B cell (primary cell): ENCODE measurements at regions not wholly inside any gene's neighbourhood (a gene's known extent, or its start where the extent isn't known, plus 50 kb on each side); places are given as distances from the start of the nearest gene placed in this dataset.

Experiments
- ATAC-seq: fragments of 200-7000 bp; cut with Tn5 transposase; one replicate; pipeline ENCODE4 v1.10.0; 2021; ENCODE audit warnings: low read depth, mild to moderate bottlenecking, moderate number of reproducible peaks, moderate library complexity
- CTCF ChIA-PET: fragments of 350-600 bp; sonication (Branson Sonifier 250); formaldehyde crosslinking; loops from one replicate; lab custom pipeline; 2021; ENCODE audit warnings: antibody characterized with exemption, inconsistent platforms; lab: Charles Lee
- POLR2A ChIA-PET: fragments of 350-600 bp; sonication (Branson Sonifier 250); formaldehyde crosslinking; loops from one replicate; lab custom pipeline; 2021; ENCODE audit warnings: antibody characterized with exemption; lab: Charles Lee
- DNase-seq: peaks from one replicate; pipeline ENCODE4 v3.0.0; 2013
- H2AFZ ChIP-seq: 2 replicates; pipeline ENCODE4 v1.6.1; 2012; ENCODE audit warnings: mild to moderate bottlenecking, low read depth, low read length; ENCODE audit not compliant: insufficient read depth, poor library complexity, severe bottlenecking
- H3K27ac ChIP-seq, 2 donors: 1 replicate in 1 of 2; 2 replicates in 1 of 2; pipeline ENCODE4 v1.5.1; 2012 to 2013; ENCODE audit warnings: low read length in 2 of 2, mild to moderate bottlenecking in 2 of 2, moderate library complexity in 1 of 2
- H3K27me3 ChIP-seq, 4 experiments: fragments of 200-600 bp in 1 of 4; sonication (generic) in 1 of 4; replicated peaks in 1 of 4; 1 replicate in 2 of 4; 2 replicates in 2 of 4; pipeline versions ENCODE4 v1.6.1 to v1.7.0; 2013 to 2016; ENCODE audit warnings: low read length in 3 of 4, mild to moderate bottlenecking in 2 of 4, mixed read lengths in 1 of 4, moderate library complexity in 1 of 4; ENCODE audit not compliant: insufficient read depth in 4 of 4, control insufficient read depth in 3 of 4; ENCODE audit errors: control extremely low read depth in 1 of 4
- H3K36me3 ChIP-seq, 2 experiments: replicated peaks in 1 of 2; 1 replicate in 1 of 2; 2 replicates in 1 of 2; pipeline versions ENCODE4 v1.6.1 to v1.7.1; 2013; ENCODE audit warnings: low read length in 1 of 2; ENCODE audit not compliant: insufficient read depth in 2 of 2, control insufficient read depth in 1 of 2; ENCODE audit errors: control extremely low read depth in 1 of 2, extremely low read depth in 1 of 2
- H3K4me1 ChIP-seq, 2 donors: fragments of 200-600 bp in 1 of 2; sonication (generic) in 1 of 2; 1 replicate in 1 of 2; 2 replicates in 1 of 2; pipeline versions ENCODE4 v1.5.1 to v1.6.1; 2013 to 2017; ENCODE audit warnings: low read length in 2 of 2; ENCODE audit not compliant: control insufficient read depth in 2 of 2, insufficient read depth in 2 of 2
- H3K4me2 ChIP-seq: replicated peaks from 2 replicates; pipeline ENCODE3; 2012; ENCODE audit warnings: mild to moderate bottlenecking, low read depth, low read length; ENCODE audit not compliant: poor library complexity, severe bottlenecking
- H3K4me3 ChIP-seq, 5 experiments: fragments of 200-600 bp in 1 of 5; sonication (generic) in 1 of 5; 1 replicate in 3 of 5; 2 replicates in 2 of 5; pipeline versions ENCODE4 v1.5.1 to v1.7.0; 2011 to 2016; ENCODE audit warnings: low read length in 4 of 5, mild to moderate bottlenecking in 4 of 5, low read depth in 2 of 5, control low read depth in 1 of 5, moderate library complexity in 1 of 5; ENCODE audit not compliant: insufficient read depth in 1 of 5; ENCODE audit errors: control extremely low read depth in 1 of 5, extremely low read depth in 1 of 5
- H3K79me2 ChIP-seq: fragments of 200-600 bp; sonication (generic); one replicate; pipeline ENCODE4 v1.6.0; 2016; ENCODE audit warnings: low read length; ENCODE audit not compliant: control insufficient read depth, insufficient read depth
- H3K9ac ChIP-seq: fragments of 200-600 bp; sonication (generic); 2 replicates; pipeline ENCODE4 v1.6.1; 2017; ENCODE audit warnings: mild to moderate bottlenecking, low read length, moderate library complexity
- H3K9me3 ChIP-seq, 3 donors: one replicate each; pipeline versions ENCODE4 v1.6.1 to v1.7.1; 2013; ENCODE audit warnings: low read length in 2 of 3; ENCODE audit not compliant: control insufficient read depth in 2 of 3, insufficient read depth in 1 of 3; ENCODE audit errors: control extremely low read depth in 1 of 3
- H4K20me1 ChIP-seq: 2 replicates; pipeline ENCODE4 v1.6.0; 2012; ENCODE audit warnings: mild to moderate bottlenecking, low read length; ENCODE audit not compliant: insufficient read depth, control insufficient read depth, poor library complexity, severe bottlenecking
- H3K27ac Mint-ChIP-seq: one replicate; pipeline ENCODE4 v1.8.0; 2021; ENCODE audit warnings: mixed read lengths
- H3K27me3 Mint-ChIP-seq: one replicate; pipeline ENCODE4 v1.8.0; 2021; ENCODE audit warnings: mixed read lengths
- H3K4me1 Mint-ChIP-seq: one replicate; pipeline ENCODE4 v1.8.0; 2021; ENCODE audit warnings: mixed read lengths
- H3K4me3 Mint-ChIP-seq: one replicate; pipeline ENCODE4 v1.8.0; 2021; ENCODE audit warnings: mixed read lengths
- H3K9me3 Mint-ChIP-seq: one replicate; pipeline ENCODE4 v1.8.0; 2022; ENCODE audit warnings: mixed read lengths; ENCODE audit not compliant: insufficient read depth
- CTCF ChIP-seq: fragments of 200-600 bp; IDR thresholded peaks from one replicate; pipeline ENCODE4 v1.8.0; 2022; ENCODE audit warnings: antibody characterized with exemption, mild to moderate bottlenecking
- EZH2 ChIP-seq: IDR thresholded peaks from 2 replicates; pipeline ENCODE4 v1.6.1; 2012; ENCODE audit warnings: borderline replicate concordance, low read depth, mild to moderate bottlenecking, moderate library complexity, low read length; ENCODE audit not compliant: insufficient read depth, poor library complexity, severe bottlenecking
- WGBS: methylation state at CpG from one replicate; pipeline ENCODE4 v1.1.5; 2013; ENCODE audit warnings: missing lambda C conversion rate; ENCODE audit not compliant: insufficient coverage; 5-methylcytosine and 5-hydroxymethylcytosine counted together
- intact Hi-C: fragments of 100-400 bp; cut with micrococcal nuclease; formaldehyde crosslinking; loops from one replicate; pipeline ENCODE4 v1.10.0; 2022

DNA sequence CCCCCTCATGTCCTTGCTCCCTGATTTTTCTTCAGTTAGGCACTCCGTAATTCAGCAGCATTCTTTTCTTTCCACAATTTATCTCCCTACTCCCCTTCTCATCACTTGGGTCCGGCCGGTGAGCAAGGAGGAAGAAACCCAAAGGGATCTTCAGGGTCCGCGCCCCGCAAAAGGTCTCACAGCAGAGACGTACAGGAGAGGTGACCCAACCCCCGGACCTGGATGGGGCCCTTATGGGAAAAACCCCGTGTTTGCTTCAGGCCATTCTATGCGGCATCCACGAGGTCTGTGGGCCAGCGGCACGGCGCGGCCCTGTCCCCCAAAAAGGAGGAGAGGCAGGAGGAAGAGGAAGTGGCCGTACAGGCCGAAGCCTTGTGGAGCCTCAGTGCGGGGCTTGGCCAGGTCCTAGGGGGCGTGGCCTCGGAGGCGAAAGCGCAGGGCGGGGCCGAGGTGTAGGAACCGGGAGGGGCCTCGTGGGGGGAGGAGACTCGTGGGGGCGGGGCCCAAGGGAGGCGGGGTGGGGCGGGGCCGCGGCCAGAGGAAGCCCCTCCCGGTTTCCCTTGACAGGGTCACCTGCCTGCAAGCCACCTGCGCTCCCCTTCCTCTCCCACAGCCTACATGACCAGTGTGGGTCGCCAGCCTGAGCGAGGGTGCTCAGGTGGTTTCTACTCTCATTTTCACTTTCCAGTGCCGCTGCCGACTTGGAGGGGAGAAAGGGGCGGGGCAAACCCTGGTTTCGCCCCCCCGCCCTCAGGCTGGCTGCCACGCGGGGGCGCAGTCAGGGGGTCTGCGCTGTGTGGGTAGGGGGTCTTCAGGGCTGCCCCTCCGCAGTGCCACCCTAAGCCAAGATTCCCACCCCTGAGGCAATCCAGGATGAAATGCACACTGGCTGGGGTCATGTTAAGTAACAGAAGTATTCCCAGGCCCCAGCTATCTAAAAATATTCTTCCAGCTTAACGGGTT is 156.4 kb upstream of the XPO1 start:
- ATAC-seq: peak; percentile 96
- Mint-ChIP-seq H3K9me3 (no peaks in the 10 kb centered on the region), H3K4me1 (peaks cover 13% of the 10 kb centered on the region), H3K27ac (peak overlapping the region; percentile 88), H3K4me3 (peak overlapping the region; percentile 94), H3K27me3 (no peaks in the 10 kb centered on the region)
- no peaks in the 10 kb centered on the region for H3K9me3 ChIP-seq
- intact Hi-C loops: loop anchor here (1.0 to 10.0 kb wide), 10 partner anchors 70 to 1893 kb away; partner anchors contain the start of genes B3GNT2, CCT4, EHBP1 and FAM161A
- no peaks in the 10 kb centered on the region for H3K79me2 ChIP-seq
- DNase-seq: peak; percentile 94
- H3K4me1 ChIP-seq: peaks cover 9 to 17% of the 10 kb centered on the region in 2 donors
- H3K27ac ChIP-seq: peak overlapping the region; percentile 54 to 82
- H3K9ac ChIP-seq: peak overlapping the region; percentile 80
- CTCF ChIA-PET: interaction anchor here (0.6 to 1.0 kb wide), 6 partner anchors 70 to 947 kb away, joined by 3 to 4 read pairs (median 3); partner anchors contain the start of gene FAM161A
- H4K20me1 ChIP-seq: no peaks in the 10 kb centered on the region
- peak overlapping the region; percentile 99 for H2AFZ ChIP-seq
- peak overlapping the region; percentile 50 to 84 (median 79) for H3K4me3 ChIP-seq
- WGBS: 2% methylated on average over 18 of the region's 47 CpGs
- H3K36me3 ChIP-seq: no peaks in the 10 kb centered on the region
- no peaks in the 10 kb centered on the region for H3K27me3 ChIP-seq
- POLR2A ChIA-PET: interaction anchor here (0.5 to 0.7 kb wide), 3 partner anchors 10 to 1317 kb away, joined by 3 to 7 read pairs (median 3); no protein-coding TSS in a partner anchor
- peak overlapping the region; percentile 87 for H3K4me2 ChIP-seq
- TF ChIP-seq EZH2 (no peak), CTCF (peak; percentile 70)

DNA sequence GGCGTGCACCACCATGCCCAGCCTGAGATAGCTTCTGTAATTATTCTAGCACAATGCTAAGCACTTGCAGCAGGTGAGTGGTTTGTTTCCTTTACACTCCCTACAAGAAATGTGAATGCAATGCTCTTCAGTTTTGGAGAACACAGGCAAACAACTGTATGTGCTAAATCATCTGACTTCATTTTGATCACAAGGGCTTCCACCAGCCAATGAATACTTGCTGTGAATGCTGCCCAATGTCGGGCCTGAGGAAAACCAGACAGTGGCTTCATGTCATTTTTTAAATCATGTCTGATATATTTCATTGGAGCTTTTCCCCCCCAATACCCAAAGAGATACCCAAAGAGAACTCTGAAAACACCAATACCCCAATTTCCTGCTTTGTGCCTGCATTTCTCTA is 155.6 kb upstream of the XPO1 start:
- H3K9me3 ChIP-seq: no peaks in the 10 kb centered on the region
- WGBS: 100% methylated on average over 1 of the region's 2 CpGs
- no peaks in the 10 kb centered on the region for H3K79me2 ChIP-seq
- intact Hi-C loops: loop anchor here (1.0 to 10.0 kb wide), 10 partner anchors 71 to 1894 kb away; partner anchors contain the start of genes B3GNT2, CCT4, EHBP1 and FAM161A
- H3K4me1 ChIP-seq: peaks cover 9 to 17% of the 10 kb centered on the region in 2 donors
- ATAC-seq (no peak), DNase-seq (no peak)
- H3K27ac Mint-ChIP-seq: no peak overlapping the region
- POLR2A ChIA-PET: no interaction called here
- H3K36me3 ChIP-seq: no peaks in the 10 kb centered on the region
- no peaks in the 10 kb centered on the region for H4K20me1 ChIP-seq
- H2AFZ ChIP-seq: peak overlapping the region; percentile 99
- H3K4me3 ChIP-seq: peak overlapping the region in 1 of 5 experiments; percentile 83
- peak overlapping the region; percentile 94 for H3K4me3 Mint-ChIP-seq
- H3K27ac ChIP-seq: no peak overlapping the region
- no peaks in the 10 kb centered on the region for H3K27me3 Mint-ChIP-seq
- TF ChIP-seq CTCF: no peak
- no peak for TF ChIP-seq EZH2
- H3K9ac ChIP-seq: peak overlapping the region; percentile 80
- no peaks in the 10 kb centered on the region for H3K27me3 ChIP-seq
- no peaks in the 10 kb centered on the region for H3K9me3 Mint-ChIP-seq
- H3K4me2 ChIP-seq: peak overlapping the region; percentile 87
- CTCF ChIA-PET: no interaction called here
- H3K4me1 Mint-ChIP-seq: peaks cover 13% of the 10 kb centered on the region
